ENCODE measurements at regions not wholly inside any gene's neighbourhood (a gene's known extent, or its start where the extent isn't known, plus 50 kb on each side); places are given as distances from the start of the nearest gene placed in this dataset.

DNA sequence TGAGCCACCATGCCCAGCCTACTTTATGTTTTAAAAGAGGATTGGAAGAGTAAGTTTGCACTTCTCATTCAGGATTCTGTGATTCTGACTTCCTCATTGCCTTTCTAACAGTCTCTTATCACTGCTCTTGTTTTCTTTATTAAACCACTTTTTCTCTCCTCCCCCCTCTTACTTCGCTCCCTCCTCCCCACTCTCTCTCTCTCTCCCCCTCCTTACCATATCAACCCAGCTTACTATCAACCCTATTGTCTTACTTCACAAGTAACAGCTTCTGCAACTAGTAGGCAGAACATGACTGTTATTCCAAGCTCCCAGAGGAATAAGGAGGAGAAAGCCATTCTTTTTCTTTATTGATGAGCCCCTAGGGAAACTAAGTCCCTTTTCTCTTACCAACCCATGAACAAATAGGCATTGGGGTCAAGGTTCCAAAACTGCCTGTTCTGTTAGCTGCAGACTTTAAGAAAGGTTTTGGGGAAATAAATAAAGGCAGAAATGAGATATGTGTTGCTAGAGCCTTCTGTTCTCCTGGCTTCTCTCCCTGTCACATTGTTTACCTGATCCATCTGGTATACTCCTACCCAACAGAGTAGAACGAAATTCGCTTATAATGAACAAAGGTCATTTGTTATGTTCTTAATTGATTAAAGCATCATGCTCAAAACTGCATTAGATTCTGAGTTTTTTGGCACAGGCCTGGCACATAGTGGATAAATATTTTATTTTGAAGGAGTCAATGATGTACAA, 56.4 kb upstream of the RASGRP1 start:
- TF ChIP-seq EZH2 (optimal IDR thresholded peaks at IDR 0.05; ENCODE audit: low read depth, low read length) (no peak), EZH2phosphoT487 (IDR thresholded peaks at IDR 0.05; ENCODE audit: low read length) (no peak)
- TF ChIP-seq, protein P1, sequence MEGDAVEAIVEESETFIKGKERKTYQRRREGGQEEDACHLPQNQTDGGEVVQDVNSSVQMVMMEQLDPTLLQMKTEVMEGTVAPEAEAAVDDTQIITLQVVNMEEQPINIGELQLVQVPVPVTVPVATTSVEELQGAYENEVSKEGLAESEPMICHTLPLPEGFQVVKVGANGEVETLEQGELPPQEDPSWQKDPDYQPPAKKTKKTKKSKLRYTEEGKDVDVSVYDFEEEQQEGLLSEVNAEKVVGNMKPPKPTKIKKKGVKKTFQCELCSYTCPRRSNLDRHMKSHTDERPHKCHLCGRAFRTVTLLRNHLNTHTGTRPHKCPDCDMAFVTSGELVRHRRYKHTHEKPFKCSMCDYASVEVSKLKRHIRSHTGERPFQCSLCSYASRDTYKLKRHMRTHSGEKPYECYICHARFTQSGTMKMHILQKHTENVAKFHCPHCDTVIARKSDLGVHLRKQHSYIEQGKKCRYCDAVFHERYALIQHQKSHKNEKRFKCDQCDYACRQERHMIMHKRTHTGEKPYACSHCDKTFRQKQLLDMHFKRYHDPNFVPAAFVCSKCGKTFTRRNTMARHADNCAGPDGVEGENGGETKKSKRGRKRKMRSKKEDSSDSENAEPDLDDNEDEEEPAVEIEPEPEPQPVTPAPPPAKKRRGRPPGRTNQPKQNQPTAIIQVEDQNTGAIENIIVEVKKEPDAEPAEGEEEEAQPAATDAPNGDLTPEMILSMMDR (IDR thresholded peaks at IDR 0.05; ENCODE audit: low read length): no peak

All from MM.1S (cell line).